NCI-H1930 (cell line): ENCODE measurements at regions not wholly inside any gene's neighbourhood (a gene's known extent, or its start where the extent isn't known, plus 50 kb on each side); places are given as distances from the start of the nearest gene placed in this dataset.

Experiments used
- DNase-seq, 2 experiments: peaks; one replicate each; lab custom pipeline; 2025; lab: John Stamatoyannopoulos, UW

DNA sequence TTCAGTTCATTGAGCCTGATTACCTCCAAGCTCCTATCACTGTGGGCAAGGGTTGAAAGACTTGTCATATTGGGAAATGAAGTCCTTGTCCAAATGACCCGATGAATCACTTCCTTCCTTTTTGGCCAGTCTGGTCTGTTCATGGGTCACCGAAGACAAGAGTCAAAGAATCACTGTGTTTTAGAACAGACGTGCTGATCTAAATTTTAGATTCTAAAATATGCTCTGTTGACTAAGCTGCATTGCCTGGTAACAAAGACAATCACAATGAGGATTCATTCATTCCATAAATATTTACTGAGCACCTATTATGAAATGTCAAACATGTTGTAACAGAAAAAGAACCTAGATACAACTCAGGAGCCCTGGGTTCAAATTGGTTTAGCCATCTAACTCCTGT, 99.4 kb upstream of the RND3 start:
- DNase-seq: no peak

DNA sequence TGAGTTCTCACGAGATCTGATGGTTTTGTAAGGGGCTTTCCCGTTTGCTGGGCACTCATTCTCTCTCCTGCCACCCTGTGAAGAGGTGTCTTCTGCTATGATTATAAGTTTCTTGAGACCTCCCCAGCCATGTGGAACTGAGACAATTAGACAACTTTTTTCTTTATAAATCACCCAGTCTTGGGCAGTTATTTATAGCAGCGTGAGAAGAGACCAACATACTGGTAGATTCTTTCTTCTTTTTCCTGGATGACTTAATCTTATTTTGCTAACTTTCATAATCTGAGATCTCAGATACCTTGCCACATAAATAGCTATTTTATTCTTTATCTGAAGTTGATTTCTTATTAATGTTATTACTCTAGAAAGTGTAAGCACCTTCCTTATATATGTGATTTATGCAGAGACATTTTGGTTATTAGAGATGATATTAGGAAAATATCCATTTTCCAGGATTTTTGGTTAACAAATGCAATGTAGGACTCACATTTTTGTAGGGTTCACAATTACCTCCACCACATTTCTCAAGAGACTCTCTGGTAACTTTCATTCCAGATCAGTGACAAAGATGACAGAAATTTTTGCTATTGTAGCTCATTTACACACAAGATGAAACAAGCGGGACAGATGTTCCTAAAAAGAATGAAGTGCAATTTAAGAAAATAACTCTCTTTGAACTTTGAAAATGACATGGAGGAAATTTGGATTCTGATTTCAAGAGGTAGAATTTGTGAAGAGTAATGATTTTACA, 97.9 kb upstream of the RND3 start:
- no peak for DNase-seq

DNA sequence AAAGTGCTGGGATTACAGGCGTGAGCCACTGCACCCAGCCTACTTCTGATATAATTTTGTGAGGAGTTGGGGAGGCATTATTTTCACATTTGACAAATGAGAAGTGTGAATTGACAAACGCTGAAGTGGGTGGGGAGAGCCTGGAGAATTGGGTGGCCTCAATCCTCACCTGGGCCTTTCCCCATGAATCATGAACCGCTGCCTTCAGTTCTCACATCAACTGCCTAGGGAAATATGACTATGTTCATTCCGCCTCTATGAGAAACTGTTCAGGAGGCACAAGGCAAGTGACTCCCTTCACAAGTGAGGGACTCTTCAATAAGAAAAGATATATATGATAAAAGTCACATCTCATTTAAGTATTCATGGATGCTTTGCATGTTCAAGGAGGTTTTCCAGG, 96.6 kb upstream of the RND3 start:
- DNase-seq: no peak

DNA sequence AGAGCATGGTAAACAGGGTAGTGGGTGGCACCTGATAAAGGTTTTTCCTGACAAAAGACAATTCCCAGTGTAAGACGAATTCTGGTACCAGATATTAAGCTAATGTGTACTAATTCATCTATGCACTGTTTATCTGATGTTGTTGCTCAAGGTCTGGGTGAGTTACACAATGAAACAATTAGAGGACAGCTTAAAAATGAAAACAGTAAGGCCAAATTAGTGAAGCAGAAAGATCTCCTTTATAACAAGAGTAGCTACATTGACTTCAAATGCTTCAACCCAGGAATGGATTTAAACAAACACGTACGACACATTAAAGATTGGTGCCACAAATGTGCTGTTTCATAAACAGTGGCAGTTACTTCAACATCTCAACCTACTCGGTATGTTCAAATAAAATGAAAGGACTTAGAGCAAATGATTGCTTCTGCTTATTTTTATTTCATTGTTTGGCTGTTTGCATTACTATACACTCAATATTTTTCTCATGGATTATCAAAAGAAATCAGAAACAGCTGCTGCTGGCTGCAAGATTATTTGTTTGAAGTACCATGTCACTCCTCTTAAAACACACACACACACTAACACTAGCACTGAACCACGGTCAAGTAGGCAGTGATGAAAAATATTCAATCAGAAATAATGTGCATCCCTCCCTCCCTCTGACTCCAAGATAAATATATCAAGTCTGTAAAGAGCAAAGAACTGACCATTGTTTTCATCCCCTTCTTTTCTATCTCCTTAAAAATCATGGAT, 94.4 kb upstream of the RND3 start:
- no peak for DNase-seq

DNA sequence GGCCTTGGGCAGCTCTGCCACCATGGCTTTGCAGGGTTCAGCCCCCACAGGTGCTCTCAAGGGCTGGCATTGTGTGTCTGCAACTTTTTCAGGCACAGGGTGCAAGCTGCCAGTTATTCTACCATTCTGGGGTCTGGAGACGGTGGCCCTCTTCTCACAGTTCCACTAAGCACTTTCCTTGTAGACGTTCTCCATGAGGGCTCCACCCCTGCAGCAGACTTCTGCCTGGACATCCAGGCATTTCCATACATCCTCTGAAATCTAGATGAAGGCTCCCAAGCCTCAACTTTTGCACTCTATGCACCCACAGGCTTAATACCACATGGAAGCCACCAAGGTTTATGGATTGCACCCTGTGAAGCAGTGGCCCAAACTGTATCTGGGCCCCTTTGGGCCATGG, 91.0 kb upstream of the RND3 start:
- no peak for DNase-seq

DNA sequence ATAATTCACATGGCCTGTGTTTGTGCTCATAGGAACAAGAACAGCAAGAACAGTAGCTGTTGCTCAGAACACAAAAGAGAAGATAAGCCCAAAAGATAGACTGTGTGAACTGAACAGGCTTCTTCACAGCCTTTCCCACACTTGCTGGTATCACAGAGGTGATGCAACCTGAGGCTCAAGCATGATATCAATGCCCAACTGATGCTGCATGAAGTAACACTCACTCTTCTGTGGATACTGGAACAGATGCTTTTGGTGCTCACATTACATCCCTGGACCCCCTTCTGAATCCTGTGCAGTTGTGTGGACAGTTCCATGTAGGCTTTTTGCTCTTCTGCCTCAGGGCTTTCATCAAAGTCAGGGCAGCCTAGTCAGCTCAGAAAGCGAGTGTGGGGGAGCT, 88.4 kb upstream of the RND3 start:
- DNase-seq: no peak

DNA sequence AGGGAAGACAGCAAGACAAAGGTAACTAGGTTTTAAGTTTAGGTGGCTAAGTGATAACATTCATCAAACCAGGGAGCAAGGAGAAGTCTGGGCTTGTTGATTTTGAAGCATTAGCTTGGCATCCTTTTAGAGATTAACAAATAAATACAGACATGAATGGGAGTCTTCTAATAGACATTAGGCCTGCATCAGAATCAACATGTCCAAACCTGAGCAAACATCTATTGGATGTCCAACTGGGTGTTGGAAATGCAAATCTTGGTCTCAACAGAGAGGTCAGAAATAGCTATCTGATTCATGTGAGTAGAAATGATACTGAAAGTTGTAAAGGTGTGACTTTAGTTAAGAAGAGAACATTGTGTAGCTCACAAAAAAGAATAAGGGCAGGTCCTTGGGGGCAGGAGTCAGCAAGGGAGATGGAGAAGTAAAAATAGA, 85.5 kb upstream of the RND3 start:
- DNase-seq: no peak

DNA sequence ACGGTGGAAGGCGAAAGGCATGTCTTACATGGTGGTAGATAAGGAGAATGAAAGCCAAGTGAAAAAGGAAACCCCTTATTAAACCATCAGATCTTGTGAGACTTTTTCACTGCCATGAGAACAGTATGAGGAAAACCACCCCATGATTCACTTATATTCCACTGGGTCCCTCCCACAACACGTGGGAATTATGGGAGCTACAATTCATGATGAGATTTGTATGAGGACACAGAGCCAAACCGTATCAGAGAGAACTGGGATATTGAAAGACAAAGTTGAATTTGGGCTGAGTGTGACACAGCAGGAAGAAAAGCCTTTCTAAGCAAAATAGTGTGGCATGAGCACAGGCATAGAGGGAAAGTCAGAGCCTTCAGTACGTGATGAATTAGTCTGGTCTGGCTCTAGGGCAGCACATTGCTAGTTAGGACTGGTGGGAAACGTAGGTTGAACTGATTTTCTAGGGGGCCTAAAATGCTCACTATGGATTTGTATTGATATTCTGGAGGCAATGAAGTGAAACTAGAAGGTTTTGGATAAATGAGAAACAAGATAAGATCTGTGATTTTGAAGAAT, 84.8 kb upstream of the RND3 start:
- DNase-seq: no peak

DNA sequence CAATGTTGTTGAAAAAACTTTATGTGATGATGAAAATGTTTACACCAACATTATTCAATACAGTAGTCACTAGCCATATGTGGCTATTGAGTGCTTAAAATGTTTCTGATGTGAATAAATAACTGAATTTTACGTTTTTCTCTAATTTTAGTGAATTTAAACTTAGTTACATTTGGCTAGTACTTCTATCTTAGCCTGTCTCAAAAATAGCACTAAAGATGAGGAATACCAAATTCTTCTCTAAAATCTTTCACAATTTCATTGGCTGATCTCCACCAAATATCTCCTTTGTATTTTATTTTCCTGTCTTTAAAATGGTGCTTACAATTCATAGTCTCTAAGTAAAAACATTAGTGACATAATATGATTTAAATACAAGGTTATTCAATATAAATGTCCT, 83.7 kb upstream of the RND3 start:
- DNase-seq: no peak

DNA sequence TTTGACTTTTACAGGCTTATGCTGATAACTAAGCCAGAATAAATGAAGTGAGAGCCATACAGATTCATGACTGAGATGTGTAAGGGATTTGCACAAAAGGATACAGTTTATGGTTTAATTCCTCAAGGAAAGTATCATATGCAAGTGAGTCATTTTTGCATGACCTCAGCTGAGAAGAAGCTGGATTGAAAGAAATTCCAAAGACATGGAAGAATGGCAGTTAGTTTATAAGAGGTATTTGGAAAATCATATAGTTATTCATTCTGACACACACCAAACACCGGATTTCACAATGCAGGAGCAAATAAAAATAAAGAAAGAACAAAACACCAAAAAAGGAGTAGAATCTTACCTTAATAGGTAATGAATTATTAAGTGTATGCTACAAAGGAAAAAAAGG, 83.2 kb upstream of the RND3 start:
- no peak for DNase-seq

DNA sequence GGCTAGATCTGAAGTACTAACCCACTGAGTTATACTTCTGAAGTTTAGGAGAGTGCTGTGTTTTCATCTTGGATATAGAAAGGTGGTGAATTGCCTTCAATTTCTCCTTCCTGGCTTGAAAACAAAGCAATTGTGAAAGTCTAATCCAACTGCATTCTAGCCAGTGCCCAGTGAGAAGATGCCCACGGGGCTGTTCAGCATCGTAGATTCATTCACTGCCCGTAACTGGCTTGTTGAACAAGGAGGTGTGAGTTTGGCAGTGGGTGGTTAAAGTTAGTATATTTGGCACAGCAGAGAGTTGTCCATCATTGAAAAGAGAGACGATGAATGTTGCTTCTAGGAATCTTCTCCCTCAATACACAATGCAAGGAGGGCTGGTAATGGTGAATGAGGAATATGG, 82.3 kb upstream of the RND3 start:
- no peak for DNase-seq

DNA sequence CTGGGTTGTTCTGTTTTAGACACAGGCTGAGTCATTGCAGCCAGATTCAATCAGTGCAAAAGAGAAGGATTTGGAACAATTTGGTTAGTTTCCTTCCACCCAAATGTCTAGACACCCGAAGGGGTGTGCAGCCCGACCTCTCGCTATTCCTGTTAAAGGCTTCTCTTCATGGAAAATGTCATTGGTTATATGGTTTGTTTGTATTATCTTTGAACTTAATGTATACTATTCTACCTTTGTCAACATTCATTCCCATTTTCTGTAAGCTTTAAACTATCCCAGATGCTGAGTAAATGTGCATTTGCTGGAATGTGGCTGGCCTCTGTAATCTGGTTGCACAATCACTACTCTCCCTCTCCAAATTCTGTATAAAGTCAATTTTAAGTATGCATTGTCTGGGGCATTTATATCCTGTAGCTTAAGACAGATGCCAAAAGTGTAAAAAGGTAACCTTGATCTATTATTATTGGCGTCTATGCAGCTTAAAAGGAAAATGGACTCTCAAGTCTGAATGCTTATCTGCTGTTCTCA, 80.4 kb upstream of the RND3 start:
- DNase-seq: no peak

DNA sequence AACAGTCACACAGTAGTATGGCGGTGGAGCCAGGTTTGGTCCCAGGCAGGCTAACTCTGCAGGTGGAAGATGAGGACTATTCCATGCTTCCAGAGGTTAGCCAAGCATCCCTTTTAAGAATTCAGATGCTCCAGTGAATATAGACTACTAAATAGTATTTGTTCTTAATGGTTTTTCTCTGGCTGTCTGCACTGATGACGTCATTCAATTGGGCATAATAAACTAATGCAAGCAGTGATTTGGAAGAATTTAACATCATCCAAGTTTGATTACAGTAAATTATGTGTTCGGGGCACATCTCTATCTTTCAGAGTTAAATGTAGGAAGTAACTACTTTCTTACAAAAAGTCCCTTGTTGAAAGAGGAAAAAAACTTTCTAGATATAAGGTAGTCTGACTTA, 78.8 kb upstream of the RND3 start:
- DNase-seq: no peak

DNA sequence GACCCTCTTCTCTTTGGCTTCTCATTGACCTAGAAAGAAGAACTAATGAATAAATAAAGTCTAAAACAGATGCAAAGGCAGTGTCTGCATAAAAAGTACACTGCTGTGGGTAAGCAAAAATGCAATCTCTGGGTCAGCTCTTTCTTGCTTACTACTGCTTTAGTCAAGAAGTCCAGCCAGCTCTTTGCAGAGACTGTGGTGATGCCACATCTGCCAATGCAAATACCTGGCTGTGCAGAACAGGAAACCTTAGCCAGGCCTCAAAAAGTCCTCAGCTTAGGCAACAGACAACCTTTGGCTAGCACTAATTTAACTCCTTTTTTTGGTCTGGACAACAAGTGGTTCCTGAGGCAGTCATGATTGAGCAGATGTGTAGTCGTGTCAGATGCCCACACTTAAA, 73.6 kb upstream of the RND3 start:
- DNase-seq: no peak

DNA sequence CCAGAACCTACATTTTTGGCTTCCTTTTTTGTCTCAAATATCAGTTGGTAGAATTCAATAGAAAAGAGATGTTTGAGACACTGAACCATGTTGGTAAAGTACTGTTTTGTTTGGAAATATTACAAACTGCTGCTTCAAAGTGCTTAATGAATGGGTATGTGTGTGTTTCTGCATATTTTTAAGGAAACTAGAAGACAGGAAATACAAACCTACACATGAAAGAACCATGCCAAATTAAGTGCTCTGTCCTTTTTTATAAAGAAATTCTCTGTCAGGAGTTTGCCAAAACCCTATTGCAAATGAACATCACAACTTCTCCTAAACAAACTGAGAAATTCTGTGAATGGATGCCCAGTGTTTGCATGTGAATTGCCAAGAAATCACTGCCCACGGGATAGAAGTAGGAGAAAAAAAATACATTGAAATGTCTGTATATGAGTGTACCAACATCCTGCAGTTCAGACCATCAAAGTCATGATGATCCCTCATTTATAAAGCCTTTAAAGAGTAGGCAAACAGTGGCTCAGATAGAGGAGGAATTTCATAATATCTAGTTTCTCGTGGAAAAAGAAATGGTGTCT, 69.6 kb upstream of the RND3 start:
- no peak for DNase-seq

DNA sequence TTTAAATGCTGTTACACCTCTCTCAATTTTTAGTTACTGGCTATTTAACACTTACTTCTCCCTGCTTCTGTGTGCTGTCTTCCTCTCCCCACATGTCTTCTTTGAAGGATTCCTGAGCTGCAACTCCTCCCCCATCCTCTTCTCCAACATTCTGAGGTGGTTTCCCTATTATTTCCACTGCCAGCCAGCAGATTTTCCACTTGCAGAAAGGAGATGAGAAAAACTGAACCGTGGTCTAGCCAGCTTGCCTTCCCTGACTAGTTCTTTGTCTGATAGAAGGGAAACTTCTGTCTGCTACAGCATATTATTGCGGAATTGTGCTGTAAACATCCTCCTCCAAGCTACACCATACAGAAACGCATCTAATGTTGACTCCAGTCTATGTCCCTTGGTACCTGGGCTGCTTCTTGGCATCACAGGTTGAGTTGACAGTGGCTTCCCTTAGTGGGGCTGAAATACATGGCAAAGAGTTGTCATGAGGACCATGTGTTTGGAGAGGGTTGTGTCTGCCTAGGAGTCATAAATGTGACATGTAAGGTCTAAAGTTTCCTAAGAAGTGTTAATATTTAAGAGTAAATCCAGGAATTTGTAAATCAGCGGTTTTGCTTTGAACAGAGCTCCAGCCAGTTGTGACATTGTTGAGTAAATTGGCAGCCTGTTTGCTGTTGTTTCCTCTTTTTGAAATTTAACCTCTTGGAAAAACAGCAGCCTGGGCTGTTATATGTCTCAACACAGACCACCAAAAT, 68.3 kb upstream of the RND3 start:
- DNase-seq: no peak

DNA sequence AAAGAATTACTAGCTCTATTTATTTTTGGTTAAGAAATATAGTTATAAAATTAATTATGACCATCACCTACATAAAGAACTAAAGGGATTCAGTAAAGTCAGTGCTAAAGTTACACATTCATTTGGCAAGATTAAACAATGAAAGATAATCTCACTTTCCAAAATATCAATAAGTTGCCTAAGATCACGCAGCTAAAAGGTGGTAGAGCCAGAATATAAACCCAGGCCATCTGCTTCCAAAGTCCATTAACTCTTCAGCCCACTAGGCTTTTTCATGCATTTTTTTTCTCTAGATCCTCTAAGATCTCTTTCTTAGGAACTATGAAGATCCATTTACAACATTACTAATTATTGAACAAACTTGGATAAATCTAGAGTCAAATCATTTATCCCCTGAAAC, 66.6 kb upstream of the RND3 start:
- DNase-seq: no peak

DNA sequence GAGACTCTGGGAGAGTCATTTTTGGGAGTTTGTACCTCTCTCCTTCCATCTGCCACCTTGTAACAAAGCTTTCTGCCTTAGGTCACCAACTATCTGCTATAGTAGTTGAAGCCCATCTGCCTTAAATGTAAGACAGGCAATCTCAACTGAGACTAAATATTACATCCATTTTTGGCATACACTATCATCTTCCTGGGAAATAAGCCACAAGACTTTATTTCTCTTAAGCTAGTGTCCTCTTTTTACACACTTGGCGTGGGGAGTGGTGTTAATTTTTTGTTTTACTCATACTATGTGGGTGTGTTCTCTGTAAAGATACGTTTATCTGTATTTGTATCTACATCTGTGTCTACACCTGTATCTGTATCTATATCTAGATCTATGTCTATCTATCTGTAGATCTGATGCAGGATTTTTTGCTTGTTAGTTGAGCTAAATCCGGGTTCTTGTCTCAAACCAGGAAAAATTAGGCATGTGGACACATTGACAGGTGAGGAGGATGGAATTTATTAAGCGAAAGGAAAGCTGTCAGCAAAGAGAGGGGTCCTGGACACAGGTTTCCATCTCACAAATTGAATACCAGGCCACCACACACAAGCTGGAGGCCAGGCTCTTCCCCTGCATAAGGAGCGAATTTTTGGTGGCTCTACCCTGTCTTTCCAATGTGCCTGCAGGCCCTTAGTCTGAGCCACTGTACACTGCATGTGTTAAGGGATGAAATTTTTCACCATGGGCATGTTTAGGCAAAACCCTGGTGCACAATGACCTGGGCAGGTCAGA, 64.8 kb upstream of the RND3 start:
- no peak for DNase-seq

DNA sequence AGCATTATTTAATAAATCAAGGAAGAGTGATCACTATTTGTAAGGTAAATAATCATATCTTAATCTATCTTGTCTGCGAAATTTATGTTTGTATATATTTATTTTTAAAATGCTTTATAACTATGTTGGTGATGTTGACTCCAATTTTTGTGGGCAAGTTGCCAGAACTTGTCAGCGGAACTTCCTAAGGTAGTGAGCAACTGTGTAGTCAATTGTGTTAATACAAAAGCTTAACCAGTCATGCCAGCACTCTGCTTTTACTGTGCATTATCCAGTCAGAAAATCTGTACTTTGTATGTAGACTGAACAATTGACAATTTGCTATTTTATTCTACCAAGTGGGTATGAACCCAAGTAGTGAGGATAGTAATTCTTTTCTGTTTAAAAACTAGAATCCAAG, 61.9 kb upstream of the RND3 start:
- no peak for DNase-seq

DNA sequence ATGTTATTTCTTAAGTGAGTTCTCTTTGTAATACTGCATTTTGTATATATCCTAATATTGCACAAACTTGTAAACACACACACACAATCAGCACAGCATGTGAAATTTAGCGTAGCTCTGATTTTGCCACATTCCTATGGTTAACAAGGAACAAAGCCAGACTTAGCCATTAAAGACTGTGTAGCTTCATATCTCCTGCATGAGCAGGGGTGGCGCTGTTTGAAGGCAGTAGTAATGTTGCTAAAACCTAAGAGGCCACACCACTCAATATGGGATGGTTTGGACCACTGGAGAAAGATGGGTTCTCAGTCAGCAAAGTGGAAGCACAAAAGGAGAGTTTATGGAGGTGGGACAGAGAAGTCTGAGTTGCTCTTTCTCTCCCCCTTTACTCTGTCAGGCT, 61.1 kb upstream of the RND3 start:
- no peak for DNase-seq

DNA sequence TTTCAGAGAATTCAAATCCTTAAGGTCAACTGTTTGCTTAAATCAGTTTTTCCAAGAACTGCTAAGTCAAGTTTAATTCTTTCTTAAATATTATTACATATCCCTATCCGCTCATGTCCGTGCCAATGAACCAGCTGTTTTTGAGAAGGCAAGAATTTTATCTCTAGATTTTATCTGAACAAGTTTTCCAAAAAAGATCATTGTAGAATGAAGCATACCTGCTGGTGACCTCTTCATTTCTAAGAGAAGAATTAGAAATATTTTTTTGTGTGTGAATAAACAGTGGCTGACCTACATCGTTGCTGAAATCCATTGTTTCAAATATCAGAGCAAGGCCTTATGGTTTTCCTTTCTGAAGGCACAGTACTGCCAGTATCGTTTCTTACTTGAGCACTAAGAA, 58.4 kb upstream of the RND3 start:
- DNase-seq: no peak
